ENCODE measurements at regions not wholly inside any gene's neighbourhood (a gene's known extent, or its start where the extent isn't known, plus 50 kb on each side); places are given as distances from the start of the nearest gene placed in this dataset.

DNA sequence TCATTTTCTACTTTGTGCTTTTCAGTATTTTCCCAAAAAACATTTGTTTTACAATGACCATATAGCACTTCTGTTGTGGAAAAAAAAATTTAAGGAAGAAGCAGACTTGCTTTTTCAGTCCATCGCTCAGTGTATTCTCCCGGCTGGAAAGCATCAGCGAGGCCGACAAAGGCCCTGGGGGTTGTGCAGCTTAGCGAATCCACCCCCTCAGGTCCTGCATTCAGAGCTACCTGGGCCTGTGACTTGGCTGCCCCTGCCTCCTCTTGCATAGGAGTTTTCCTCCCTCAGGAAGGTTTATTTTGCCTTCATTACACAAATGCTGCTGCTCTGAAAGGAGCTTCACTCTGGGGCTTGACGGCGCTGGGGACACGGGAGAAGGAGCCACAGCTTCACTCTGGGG, 244.4 kb upstream of the MGAT5 start:
- TF ChIP-seq POLR2A (IDR thresholded peaks at IDR 0.05; ENCODE audit: extremely low read depth, insufficient read length) (no peak), CTCF (IDR thresholded peaks at IDR 0.05; ENCODE audit: low read depth, low read length) (no peak), MYC (IDR thresholded peaks at IDR 0.05; ENCODE audit: low read depth, low read length) (no peak)

Measured in NB4 (cell line).